ENCODE measurements at regions not wholly inside any gene's neighbourhood (a gene's known extent, or its start where the extent isn't known, plus 50 kb on each side); places are given as distances from the start of the nearest gene placed in this dataset.

DNA sequence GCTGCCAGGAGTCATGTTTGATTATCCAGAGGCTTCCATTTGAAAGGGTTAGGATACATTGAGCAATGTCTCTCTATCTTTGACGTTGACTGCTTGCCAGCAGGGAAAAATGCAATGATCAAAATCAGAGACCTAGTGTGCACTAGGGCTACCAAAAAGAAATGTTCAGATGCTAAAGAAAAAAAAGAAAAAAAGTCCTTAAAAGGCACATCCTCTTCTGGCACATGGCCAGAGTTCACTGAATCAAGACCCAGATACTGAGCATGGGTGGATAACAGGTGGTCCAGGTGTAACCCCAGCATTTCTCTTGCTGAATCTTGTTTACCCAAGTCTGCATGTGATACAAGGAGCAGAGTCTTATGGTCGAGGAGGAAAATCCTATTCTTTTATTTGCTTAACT is 899.3 kb downstream of the SORCS3 start:
- TF ChIP-seq EP300 (IDR thresholded peaks at IDR 0.05) (no peak), POLR2A (IDR thresholded peaks at IDR 0.05) (no peak)
- TF ChIP-seq, protein P1, sequence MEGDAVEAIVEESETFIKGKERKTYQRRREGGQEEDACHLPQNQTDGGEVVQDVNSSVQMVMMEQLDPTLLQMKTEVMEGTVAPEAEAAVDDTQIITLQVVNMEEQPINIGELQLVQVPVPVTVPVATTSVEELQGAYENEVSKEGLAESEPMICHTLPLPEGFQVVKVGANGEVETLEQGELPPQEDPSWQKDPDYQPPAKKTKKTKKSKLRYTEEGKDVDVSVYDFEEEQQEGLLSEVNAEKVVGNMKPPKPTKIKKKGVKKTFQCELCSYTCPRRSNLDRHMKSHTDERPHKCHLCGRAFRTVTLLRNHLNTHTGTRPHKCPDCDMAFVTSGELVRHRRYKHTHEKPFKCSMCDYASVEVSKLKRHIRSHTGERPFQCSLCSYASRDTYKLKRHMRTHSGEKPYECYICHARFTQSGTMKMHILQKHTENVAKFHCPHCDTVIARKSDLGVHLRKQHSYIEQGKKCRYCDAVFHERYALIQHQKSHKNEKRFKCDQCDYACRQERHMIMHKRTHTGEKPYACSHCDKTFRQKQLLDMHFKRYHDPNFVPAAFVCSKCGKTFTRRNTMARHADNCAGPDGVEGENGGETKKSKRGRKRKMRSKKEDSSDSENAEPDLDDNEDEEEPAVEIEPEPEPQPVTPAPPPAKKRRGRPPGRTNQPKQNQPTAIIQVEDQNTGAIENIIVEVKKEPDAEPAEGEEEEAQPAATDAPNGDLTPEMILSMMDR (IDR thresholded peaks at IDR 0.05) = no peak
